ENCODE measurements at regions not wholly inside any gene's neighbourhood (a gene's known extent, or its start where the extent isn't known, plus 50 kb on each side); places are given as distances from the start of the nearest gene placed in this dataset.

GRCh38 chr2:160890667-160891352, 269.4 kb upstream of the TANK start:
- no peak overlapping the region for H3K4me3 ChIP-seq
- H3K27ac ChIP-seq: no peak overlapping the region
- peaks cover 0 to 1% of the 10 kb centered on the region in 2 donors for H3K9me3 ChIP-seq
- H3K4me1 ChIP-seq: peaks cover 0 to 4% of the 10 kb centered on the region in 2 donors
- TF ChIP-seq CTCF (IDR thresholded peaks at IDR 0.05): no peak
- no peak for DNase-seq
- no peaks in the 10 kb centered on the region for H3K27me3 ChIP-seq
- ATAC-seq: peak; percentile 38
- intact Hi-C loops (cut with DNase I): no loop called here
- H3K36me3 ChIP-seq: no peaks in the 10 kb centered on the region

GRCh38 chr2:160891353-160891740, 268.9 kb upstream of the TANK start:
- no peak for DNase-seq
- TF ChIP-seq CTCF (IDR thresholded peaks at IDR 0.05): no peak

GRCh38 chr2:160892204-160892603, 268.0 kb upstream of the TANK start:
- Histone ChIP-seq H3K4me3 (no peak overlapping the region), H3K4me1 (peaks cover 0 to 4% of the 10 kb centered on the region in 2 donors), H3K27me3 (no peaks in the 10 kb centered on the region), H3K27ac (no peak overlapping the region), H3K36me3 (no peaks in the 10 kb centered on the region), H3K9me3 (peaks cover 0 to 3% of the 10 kb centered on the region in 2 donors)
- no peak for ATAC-seq
- no peak for TF ChIP-seq CTCF (IDR thresholded peaks at IDR 0.05)
- intact Hi-C loops (cut with DNase I): no loop called here
- DNase-seq: no peak

More at GRCh38 chr2:160891353-160891740, 268.9 kb upstream of the TANK start:
- Histone ChIP-seq H3K9me3 (peaks cover 0 to 3% of the 10 kb centered on the region in 2 donors), H3K27me3 (no peaks in the 10 kb centered on the region), H3K4me1 (peaks cover 0 to 4% of the 10 kb centered on the region in 2 donors), H3K36me3 (no peaks in the 10 kb centered on the region), H3K27ac (no peak overlapping the region), H3K4me3 (no peak overlapping the region)
- ATAC-seq: peak; percentile 53
- intact Hi-C loops (cut with DNase I): no loop called here

GRCh38 chr2:160893581-160893980, 266.6 kb upstream of the TANK start:
- intact Hi-C loops (cut with DNase I): no loop called here
- Histone ChIP-seq H3K27me3 (no peaks in the 10 kb centered on the region), H3K36me3 (no peaks in the 10 kb centered on the region), H3K4me3 (no peak overlapping the region), H3K27ac (no peak overlapping the region), H3K9me3 (peaks cover 0 to 3% of the 10 kb centered on the region in 2 donors), H3K4me1 (peaks cover 0 to 4% of the 10 kb centered on the region in 2 donors)
- ATAC-seq (no peak), DNase-seq (peak in 1 of 4 donors; percentile 47)
- TF ChIP-seq CTCF (IDR thresholded peaks at IDR 0.05): no peak

- peaks cover 0 to 3% of the 10 kb centered on the region in 2 donors for H3K9me3 ChIP-seq
- H3K4me3 ChIP-seq: no peak overlapping the region
- no peaks in the 10 kb centered on the region for H3K36me3 ChIP-seq
- intact Hi-C loops (cut with DNase I): no loop called here
- no peak for ATAC-seq
- no peak for TF ChIP-seq CTCF (IDR thresholded peaks at IDR 0.05)
- H3K4me1 ChIP-seq: no peaks in the 10 kb centered on the region
- H3K27me3 ChIP-seq: no peaks in the 10 kb centered on the region
- no peak overlapping the region for H3K27ac ChIP-seq
- DNase-seq: peak in 1 of 4 donors; percentile 58
Measured at GRCh38 chr2:160898581-160899307, 261.5 kb upstream of the TANK start.
